ENCODE measurements at regions not wholly inside any gene's neighbourhood (a gene's known extent, or its start where the extent isn't known, plus 50 kb on each side); places are given as distances from the start of the nearest gene placed in this dataset.

GRCh38 chr20:22379472-22379871 is 204.9 kb downstream of the FOXA2 start:
- Histone ChIP-seq H4K20me1 (replicated peaks; ENCODE audit: control insufficient read depth, insufficient read depth, low read length) (no peaks in the 10 kb centered on the region), H2AFZ (ENCODE audit: low read depth, low read length) (no peak overlapping the region), H3K27ac (ENCODE audit: extremely low read depth, low read depth, low read length) (no peak overlapping the region), H3K36me3 (ENCODE audit: control insufficient read depth, insufficient read depth, low read length) (no peaks in the 10 kb centered on the region), H3K9me3 (replicated peaks; ENCODE audit: control insufficient read depth, insufficient read depth, low read depth, low read length) (no peaks in the 10 kb centered on the region), H3K79me2 (ENCODE audit: control insufficient read depth, insufficient read depth, low read length) (no peaks in the 10 kb centered on the region), H3K27me3 (ENCODE audit: control insufficient read depth in 2 of 2, insufficient read depth in 2 of 2, low read length in 2 of 2) (no peaks in the 10 kb centered on the region), H3K4me1 (replicated peaks in 1 of 2; ENCODE audit: control insufficient read depth in 2 of 2, insufficient read depth in 2 of 2, low read length in 2 of 2) (no peaks in the 10 kb centered on the region; a peak in 2 of 5 replicates), H3K9me1 (ENCODE audit: control insufficient read depth, insufficient read depth, low read length) (no peaks in the 10 kb centered on the region), H3K4me2 (ENCODE audit: insufficient read depth, low read length) (no peak overlapping the region), H3K9ac (ENCODE audit: insufficient read depth in 1 of 2, low read depth in 2 of 2, low read length in 2 of 2) (no peak overlapping the region), H3K4me3 (no peak overlapping the region)
- DNase-seq (ENCODE audit: extremely low read depth in 1 of 4, low spot score in 3 of 4) (peak in 2 of 4 experiments; percentile 13 to 45), ATAC-seq (no peak), FAIRE-seq (no peak)
- in situ Hi-C loops (cut with MboI) = no loop called here
- intact Hi-C loops (cut with micrococcal nuclease) = no loop called here
- ChIA-PET CTCF (ENCODE audit: low intra/inter-chr PET ratio) (no interaction called here), POLR2A (interaction anchor here (0.6 kb wide), 1 partner anchor 21 kb away, joined by 3 read pairs; no protein-coding TSS in a partner anchor)
- TF ChIP-seq JUND (IDR thresholded peaks at IDR 0.05; ENCODE audit: borderline replicate concordance, low read depth, low read length) (peak; percentile 24; the same call in 1 of the 2 replicates), JUND (tag; IDR thresholded peaks at IDR 0.05; ENCODE audit: borderline replicate concordance, low read depth, low read length) (no peak), FOXA3 (CRISPR knock-in tag; conservative IDR thresholded peaks at IDR 0.05 in 1 of 2, IDR thresholded peaks at IDR 0.05 in 1 of 2) (no peak), NFIC (IDR thresholded peaks at IDR 0.05) (peak; percentile 72), ETV1 (tag; conservative IDR thresholded peaks at IDR 0.05; ENCODE audit: low read depth) (no peak), FOSL1 (tag; conservative IDR thresholded peaks at IDR 0.05) (peak; percentile 70), NCOA1 (IDR thresholded peaks at IDR 0.05; ENCODE audit: low read depth) (no peak)
- TF ChIP-seq, protein P1, sequence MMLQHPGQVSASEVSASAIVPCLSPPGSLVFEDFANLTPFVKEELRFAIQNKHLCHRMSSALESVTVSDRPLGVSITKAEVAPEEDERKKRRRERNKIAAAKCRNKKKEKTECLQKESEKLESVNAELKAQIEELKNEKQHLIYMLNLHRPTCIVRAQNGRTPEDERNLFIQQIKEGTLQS (IDR thresholded peaks at IDR 0.05) = peak; percentile 42
- TF ChIP-seq, protein P1 (CRISPR knock-in tag; conservative IDR thresholded peaks at IDR 0.05) = no peak
- BruUV-seq (replicated peaks) = no TSS peak

All from K562 (cell line).